ENCODE measurements at regions not wholly inside any gene's neighbourhood (a gene's known extent, or its start where the extent isn't known, plus 50 kb on each side); places are given as distances from the start of the nearest gene placed in this dataset.

DNA sequence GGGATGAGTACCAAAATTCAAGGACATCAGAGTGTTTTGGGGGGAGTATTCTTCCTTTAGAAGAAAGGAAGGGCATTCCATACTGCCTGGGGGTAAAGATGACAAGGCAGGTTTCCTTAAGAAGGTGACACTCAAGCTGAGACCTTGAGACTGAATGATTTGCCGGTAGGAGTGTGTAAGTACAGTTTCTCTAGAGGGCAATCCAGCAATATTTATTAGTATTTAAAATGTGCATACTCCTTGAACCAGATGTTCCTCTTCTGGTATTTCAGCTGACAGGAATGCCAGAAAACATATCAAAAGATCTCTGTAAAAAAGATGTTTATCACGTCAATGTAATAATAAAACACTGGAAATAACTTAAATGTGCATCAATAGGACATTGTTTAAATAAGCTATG, 106.4 kb upstream of the TMCC3 start:
- no peak overlapping the region for H2AFZ ChIP-seq (ENCODE audit: low read depth)
- no peak for DNase-seq
- no peak overlapping the region for H3K27ac ChIP-seq (ENCODE audit: low read depth in 2 of 2, low read length in 1 of 2)
- ChIA-PET POLR2A (no interaction called here), CTCF (no interaction called here)
- no peaks in the 10 kb centered on the region for H3K36me3 ChIP-seq (replicated peaks in 1 of 2; ENCODE audit: control insufficient read depth in 1 of 2, insufficient read depth in 2 of 2, low read length in 1 of 2)
- no peaks in the 10 kb centered on the region for H4K20me1 ChIP-seq (ENCODE audit: insufficient read depth)
- H3K9me2 ChIP-seq: no peaks in the 10 kb centered on the region
- TF ChIP-seq, protein P1, sequence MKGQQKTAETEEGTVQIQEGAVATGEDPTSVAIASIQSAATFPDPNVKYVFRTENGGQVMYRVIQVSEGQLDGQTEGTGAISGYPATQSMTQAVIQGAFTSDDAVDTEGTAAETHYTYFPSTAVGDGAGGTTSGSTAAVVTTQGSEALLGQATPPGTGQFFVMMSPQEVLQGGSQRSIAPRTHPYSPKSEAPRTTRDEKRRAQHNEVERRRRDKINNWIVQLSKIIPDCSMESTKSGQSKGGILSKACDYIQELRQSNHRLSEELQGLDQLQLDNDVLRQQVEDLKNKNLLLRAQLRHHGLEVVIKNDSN (IDR thresholded peaks at IDR 0.05; ENCODE audit: borderline replicate concordance, low read depth): no peak
- TF ChIP-seq, protein P2, sequence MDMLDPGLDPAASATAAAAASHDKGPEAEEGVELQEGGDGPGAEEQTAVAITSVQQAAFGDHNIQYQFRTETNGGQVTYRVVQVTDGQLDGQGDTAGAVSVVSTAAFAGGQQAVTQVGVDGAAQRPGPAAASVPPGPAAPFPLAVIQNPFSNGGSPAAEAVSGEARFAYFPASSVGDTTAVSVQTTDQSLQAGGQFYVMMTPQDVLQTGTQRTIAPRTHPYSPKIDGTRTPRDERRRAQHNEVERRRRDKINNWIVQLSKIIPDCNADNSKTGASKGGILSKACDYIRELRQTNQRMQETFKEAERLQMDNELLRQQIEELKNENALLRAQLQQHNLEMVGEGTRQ (IDR thresholded peaks at IDR 0.05; ENCODE audit: borderline replicate concordance, low read depth, low read length): no peak
- TF ChIP-seq TAF1 (IDR thresholded peaks at IDR 0.05; ENCODE audit: borderline replicate concordance, low read depth, low read length) (no peak), SMC3 (IDR thresholded peaks at IDR 0.05; ENCODE audit: low read depth, low read length) (no peak), NFIC (IDR thresholded peaks at IDR 0.05; ENCODE audit: borderline replicate concordance) (no peak), EP300 (IDR thresholded peaks at IDR 0.05; ENCODE audit: borderline replicate concordance in 1 of 2, low read depth in 1 of 2, low read length in 1 of 2) (no peak), FOXJ3 (CRISPR knock-in tag; IDR thresholded peaks at IDR 0.05) (no peak), RCOR1 (IDR thresholded peaks at IDR 0.05; ENCODE audit: low read length) (no peak), SIN3A (IDR thresholded peaks at IDR 0.05; ENCODE audit: borderline replicate concordance, low read depth, low read length) (no peak), TCF12 (IDR thresholded peaks at IDR 0.05) (no peak), MXI1 (IDR thresholded peaks at IDR 0.05; ENCODE audit: low read depth, low read length) (no peak), YY1 (IDR thresholded peaks at IDR 0.05; ENCODE audit: low read depth) (no peak)
- TF ChIP-seq, protein P3, sequence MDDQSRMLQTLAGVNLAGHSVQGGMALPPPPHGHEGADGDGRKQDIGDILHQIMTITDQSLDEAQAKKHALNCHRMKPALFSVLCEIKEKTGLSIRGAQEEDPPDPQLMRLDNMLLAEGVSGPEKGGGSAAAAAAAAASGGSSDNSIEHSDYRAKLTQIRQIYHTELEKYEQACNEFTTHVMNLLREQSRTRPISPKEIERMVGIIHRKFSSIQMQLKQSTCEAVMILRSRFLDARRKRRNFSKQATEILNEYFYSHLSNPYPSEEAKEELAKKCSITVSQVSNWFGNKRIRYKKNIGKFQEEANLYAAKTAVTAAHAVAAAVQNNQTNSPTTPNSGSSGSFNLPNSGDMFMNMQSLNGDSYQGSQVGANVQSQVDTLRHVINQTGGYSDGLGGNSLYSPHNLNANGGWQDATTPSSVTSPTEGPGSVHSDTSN (IDR thresholded peaks at IDR 0.05): no peak
- TF ChIP-seq, protein P4, sequence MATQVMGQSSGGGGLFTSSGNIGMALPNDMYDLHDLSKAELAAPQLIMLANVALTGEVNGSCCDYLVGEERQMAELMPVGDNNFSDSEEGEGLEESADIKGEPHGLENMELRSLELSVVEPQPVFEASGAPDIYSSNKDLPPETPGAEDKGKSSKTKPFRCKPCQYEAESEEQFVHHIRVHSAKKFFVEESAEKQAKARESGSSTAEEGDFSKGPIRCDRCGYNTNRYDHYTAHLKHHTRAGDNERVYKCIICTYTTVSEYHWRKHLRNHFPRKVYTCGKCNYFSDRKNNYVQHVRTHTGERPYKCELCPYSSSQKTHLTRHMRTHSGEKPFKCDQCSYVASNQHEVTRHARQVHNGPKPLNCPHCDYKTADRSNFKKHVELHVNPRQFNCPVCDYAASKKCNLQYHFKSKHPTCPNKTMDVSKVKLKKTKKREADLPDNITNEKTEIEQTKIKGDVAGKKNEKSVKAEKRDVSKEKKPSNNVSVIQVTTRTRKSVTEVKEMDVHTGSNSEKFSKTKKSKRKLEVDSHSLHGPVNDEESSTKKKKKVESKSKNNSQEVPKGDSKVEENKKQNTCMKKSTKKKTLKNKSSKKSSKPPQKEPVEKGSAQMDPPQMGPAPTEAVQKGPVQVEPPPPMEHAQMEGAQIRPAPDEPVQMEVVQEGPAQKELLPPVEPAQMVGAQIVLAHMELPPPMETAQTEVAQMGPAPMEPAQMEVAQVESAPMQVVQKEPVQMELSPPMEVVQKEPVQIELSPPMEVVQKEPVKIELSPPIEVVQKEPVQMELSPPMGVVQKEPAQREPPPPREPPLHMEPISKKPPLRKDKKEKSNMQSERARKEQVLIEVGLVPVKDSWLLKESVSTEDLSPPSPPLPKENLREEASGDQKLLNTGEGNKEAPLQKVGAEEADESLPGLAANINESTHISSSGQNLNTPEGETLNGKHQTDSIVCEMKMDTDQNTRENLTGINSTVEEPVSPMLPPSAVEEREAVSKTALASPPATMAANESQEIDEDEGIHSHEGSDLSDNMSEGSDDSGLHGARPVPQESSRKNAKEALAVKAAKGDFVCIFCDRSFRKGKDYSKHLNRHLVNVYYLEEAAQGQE (IDR thresholded peaks at IDR 0.05; ENCODE audit: low read depth, low read length): no peak
- TF ChIP-seq, protein P5, sequence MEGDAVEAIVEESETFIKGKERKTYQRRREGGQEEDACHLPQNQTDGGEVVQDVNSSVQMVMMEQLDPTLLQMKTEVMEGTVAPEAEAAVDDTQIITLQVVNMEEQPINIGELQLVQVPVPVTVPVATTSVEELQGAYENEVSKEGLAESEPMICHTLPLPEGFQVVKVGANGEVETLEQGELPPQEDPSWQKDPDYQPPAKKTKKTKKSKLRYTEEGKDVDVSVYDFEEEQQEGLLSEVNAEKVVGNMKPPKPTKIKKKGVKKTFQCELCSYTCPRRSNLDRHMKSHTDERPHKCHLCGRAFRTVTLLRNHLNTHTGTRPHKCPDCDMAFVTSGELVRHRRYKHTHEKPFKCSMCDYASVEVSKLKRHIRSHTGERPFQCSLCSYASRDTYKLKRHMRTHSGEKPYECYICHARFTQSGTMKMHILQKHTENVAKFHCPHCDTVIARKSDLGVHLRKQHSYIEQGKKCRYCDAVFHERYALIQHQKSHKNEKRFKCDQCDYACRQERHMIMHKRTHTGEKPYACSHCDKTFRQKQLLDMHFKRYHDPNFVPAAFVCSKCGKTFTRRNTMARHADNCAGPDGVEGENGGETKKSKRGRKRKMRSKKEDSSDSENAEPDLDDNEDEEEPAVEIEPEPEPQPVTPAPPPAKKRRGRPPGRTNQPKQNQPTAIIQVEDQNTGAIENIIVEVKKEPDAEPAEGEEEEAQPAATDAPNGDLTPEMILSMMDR (IDR thresholded peaks at IDR 0.05): no peak
- H3F3A ChIP-seq (replicated peaks; ENCODE audit: insufficient read depth): no peaks in the 10 kb centered on the region
- H3K4me1 ChIP-seq (ENCODE audit: control insufficient read depth in 1 of 2, insufficient read depth in 2 of 2, low read depth in 1 of 2, low read length in 1 of 2): no peaks in the 10 kb centered on the region
- WGBS (ENCODE audit: low lambda C conversion rate): 23% methylated on average over 2 of the region's 2 CpGs
- H3K9me3 ChIP-seq: no peaks in the 10 kb centered on the region
- H3K9ac ChIP-seq: no peak overlapping the region
- peaks cover 14% of the 10 kb centered on the region; the same call in 1 of the 2 replicates for H3K27me3 ChIP-seq (ENCODE audit: insufficient read depth)
- H3K4me3 ChIP-seq (ENCODE audit: low read depth in 2 of 2, low read length in 1 of 2): no peak overlapping the region
- H3K79me2 ChIP-seq (ENCODE audit: insufficient read depth): no peaks in the 10 kb centered on the region
- H3K4me2 ChIP-seq: no peak overlapping the region

Measured in SK-N-SH (cell line).